DMS53 (cell line): ENCODE measurements at regions not wholly inside any gene's neighbourhood (a gene's known extent, or its start where the extent isn't known, plus 50 kb on each side); places are given as distances from the start of the nearest gene placed in this dataset.

Experiments used
- DNase-seq: peaks from one replicate; lab custom pipeline; 2025; lab: John Stamatoyannopoulos, UW

GRCh38 chr14:101105045-101105444 lies 201.5 kb upstream of the RTL1 start:
- DNase-seq: no peak

- DNase-seq: no peak
These were observed 205.2 kb upstream of the RTL1 start for GRCh38 chr14:101108579-101109346.

GRCh38 chr14:101109347-101109638 lies 205.8 kb upstream of the RTL1 start:
- DNase-seq: no peak

- no peak for DNase-seq
These were observed 206.6 kb upstream of the RTL1 start for GRCh38 chr14:101109981-101110728.

- no peak for DNase-seq
These were observed 207.5 kb upstream of the RTL1 start for GRCh38 chr14:101110729-101111619.

- DNase-seq: no peak
These were observed 208.2 kb upstream of the RTL1 start for GRCh38 chr14:101111620-101112290.

- DNase-seq: no peak
These were observed 209.0 kb upstream of the RTL1 start for GRCh38 chr14:101112351-101113107.

GRCh38 chr14:101113108-101113612 lies 209.6 kb upstream of the RTL1 start:
- DNase-seq: no peak

- DNase-seq: no peak
These were observed 210.6 kb upstream of the RTL1 start for GRCh38 chr14:101113835-101114725.

GRCh38 chr14:101114726-101115515 lies 211.4 kb upstream of the RTL1 start:
- DNase-seq: no peak

- DNase-seq: no peak
These were observed 212.1 kb upstream of the RTL1 start for GRCh38 chr14:101115652-101116051.

- DNase-seq: no peak
These were observed 212.5 kb upstream of the RTL1 start for GRCh38 chr14:101116065-101116464.

- DNase-seq: no peak
These were observed 213.1 kb upstream of the RTL1 start for GRCh38 chr14:101116486-101117130.

GRCh38 chr14:101117543-101117942 lies 214.0 kb upstream of the RTL1 start:
- DNase-seq: no peak

- no peak for DNase-seq
These were observed 214.7 kb upstream of the RTL1 start for GRCh38 chr14:101118233-101118632.

- DNase-seq: no peak
These were observed 215.4 kb upstream of the RTL1 start for GRCh38 chr14:101118746-101119591.

GRCh38 chr14:101119830-101120571 lies 216.5 kb upstream of the RTL1 start:
- DNase-seq: no peak
